ENCODE measurements at regions not wholly inside any gene's neighbourhood (a gene's known extent, or its start where the extent isn't known, plus 50 kb on each side); places are given as distances from the start of the nearest gene placed in this dataset.

DNA sequence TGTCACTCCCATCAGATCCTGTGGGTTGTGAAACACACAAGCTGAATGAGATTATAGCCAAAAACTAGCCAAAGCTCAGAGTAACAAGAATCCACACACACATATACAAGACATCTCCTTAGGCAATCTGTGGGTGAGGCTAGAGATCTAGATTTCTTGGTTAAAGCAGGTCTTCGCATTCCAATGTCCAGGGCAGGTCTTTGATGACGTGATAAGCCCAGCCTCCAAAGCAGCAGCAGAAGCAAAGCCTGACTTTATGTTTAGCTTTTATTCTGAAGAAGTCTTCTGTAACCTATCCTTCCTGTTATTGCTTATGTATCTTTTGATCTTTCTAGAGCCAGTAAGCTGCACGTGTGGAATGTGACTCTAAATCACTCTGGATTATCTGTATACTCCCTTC, 199.1 kb upstream of the SLC30A5 start:
- no peaks in the 10 kb centered on the region for H3K36me3 Mint-ChIP-seq (ENCODE audit: insufficient read depth)
- no peak for DNase-seq (ENCODE audit: low spot score in 2 of 2)
- no peaks in the 10 kb centered on the region for H3K27me3 Mint-ChIP-seq
- no peaks in the 10 kb centered on the region for H3K4me1 Mint-ChIP-seq
- no peak overlapping the region for H3K27ac Mint-ChIP-seq (ENCODE audit: low read depth)
- H3K4me3 Mint-ChIP-seq, result no peak overlapping the region
- no peak for ATAC-seq (replicated peaks; ENCODE audit: extremely low read depth, poor library complexity, severe bottlenecking)
- H3K9me3 Mint-ChIP-seq, result no peaks in the 10 kb centered on the region

GRCh38 chr5:68898951-68899471, 194.8 kb upstream of the SLC30A5 start:
- Mint-ChIP-seq H3K9me3 (no peaks in the 10 kb centered on the region), H3K27ac (ENCODE audit: low read depth) (no peak overlapping the region), H3K4me1 (no peaks in the 10 kb centered on the region), H3K36me3 (ENCODE audit: insufficient read depth) (no peaks in the 10 kb centered on the region), H3K4me3 (no peak overlapping the region), H3K27me3 (no peaks in the 10 kb centered on the region)
- DNase-seq (ENCODE audit: low spot score in 2 of 2), result no peak
- ATAC-seq (replicated peaks; ENCODE audit: extremely low read depth, poor library complexity, severe bottlenecking), result no peak

GRCh38 chr5:68911840-68912690, 181.7 kb upstream of the SLC30A5 start:
- ATAC-seq (replicated peaks; ENCODE audit: extremely low read depth, poor library complexity, severe bottlenecking) (no peak), DNase-seq (ENCODE audit: low spot score in 2 of 2) (no peak)
- no peak overlapping the region for H3K27ac Mint-ChIP-seq (ENCODE audit: low read depth)
- H3K36me3 Mint-ChIP-seq (ENCODE audit: insufficient read depth), result no peaks in the 10 kb centered on the region
- no peak overlapping the region for H3K4me3 Mint-ChIP-seq
- H3K9me3 Mint-ChIP-seq, result no peaks in the 10 kb centered on the region
- no peaks in the 10 kb centered on the region for H3K4me1 Mint-ChIP-seq
- H3K27me3 Mint-ChIP-seq, result no peaks in the 10 kb centered on the region

DNA sequence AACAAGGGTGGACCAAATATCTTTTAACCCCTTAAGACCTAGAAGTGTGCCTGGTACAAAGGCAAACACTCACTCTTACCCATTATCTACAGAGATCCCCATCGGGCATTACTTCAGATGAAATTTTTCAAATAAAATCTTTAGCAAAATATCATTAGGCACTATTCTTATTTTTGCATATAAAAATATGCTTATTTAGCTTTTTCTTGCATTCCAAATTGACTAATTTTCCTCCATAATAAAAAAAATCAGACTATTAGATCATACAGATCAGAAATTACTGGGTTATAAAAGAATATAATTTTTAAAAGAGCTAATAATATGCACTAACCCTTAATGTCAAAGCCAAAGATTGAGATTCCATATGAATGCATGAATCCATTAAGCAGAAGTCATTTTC, 178.7 kb upstream of the SLC30A5 start:
- Mint-ChIP-seq H3K9me3 (no peaks in the 10 kb centered on the region), H3K4me1 (no peaks in the 10 kb centered on the region), H3K27ac (ENCODE audit: low read depth) (no peak overlapping the region), H3K36me3 (ENCODE audit: insufficient read depth) (no peaks in the 10 kb centered on the region), H3K27me3 (no peaks in the 10 kb centered on the region), H3K4me3 (no peak overlapping the region)
- DNase-seq (ENCODE audit: low spot score in 2 of 2) (no peak), ATAC-seq (replicated peaks; ENCODE audit: extremely low read depth, poor library complexity, severe bottlenecking) (no peak)

- peaks cover 10% of the 10 kb centered on the region for H3K27me3 Mint-ChIP-seq
- DNase-seq (ENCODE audit: low spot score in 2 of 2), result no peak
- no peaks in the 10 kb centered on the region for H3K9me3 Mint-ChIP-seq
- H3K4me3 Mint-ChIP-seq, result no peak overlapping the region
- no peak overlapping the region for H3K27ac Mint-ChIP-seq (ENCODE audit: low read depth)
- no peaks in the 10 kb centered on the region for H3K36me3 Mint-ChIP-seq (ENCODE audit: insufficient read depth)
- no peaks in the 10 kb centered on the region for H3K4me1 Mint-ChIP-seq
- no peak for ATAC-seq (replicated peaks; ENCODE audit: extremely low read depth, poor library complexity, severe bottlenecking)
These were observed 175.5 kb upstream of the SLC30A5 start for GRCh38 chr5:68918306-68918705.

DNA sequence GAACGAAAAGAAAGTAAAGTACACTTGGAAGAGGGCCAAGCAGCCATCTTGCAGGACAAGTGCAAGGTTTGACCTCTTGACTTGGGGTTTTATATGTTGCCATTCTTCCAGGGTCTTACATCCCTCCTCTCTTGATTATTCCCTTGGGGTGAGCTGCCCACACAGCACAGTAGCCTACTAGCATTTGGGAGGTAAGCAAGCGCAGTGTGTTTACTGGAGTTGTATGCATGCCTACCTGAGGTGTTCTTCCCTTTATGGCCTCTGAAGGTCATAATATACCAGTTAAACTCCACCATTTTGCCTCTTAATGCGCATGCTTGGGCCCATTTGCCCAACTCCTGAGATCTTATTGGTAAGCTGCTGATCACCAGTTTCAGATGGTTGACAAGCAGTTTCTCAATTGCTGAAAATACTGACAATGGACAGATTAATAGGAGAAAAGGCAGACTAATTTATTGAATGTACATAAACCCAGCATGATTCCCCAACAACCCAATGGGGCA, 173.8 kb upstream of the SLC30A5 start:
- H3K4me3 Mint-ChIP-seq, result no peak overlapping the region
- no peak for ATAC-seq (replicated peaks; ENCODE audit: extremely low read depth, poor library complexity, severe bottlenecking)
- H3K9me3 Mint-ChIP-seq, result no peaks in the 10 kb centered on the region
- no peak for DNase-seq (ENCODE audit: low spot score in 2 of 2)
- H3K36me3 Mint-ChIP-seq (ENCODE audit: insufficient read depth), result no peaks in the 10 kb centered on the region
- H3K27ac Mint-ChIP-seq (ENCODE audit: low read depth), result no peak overlapping the region
- H3K27me3 Mint-ChIP-seq, result peaks cover 10% of the 10 kb centered on the region
- H3K4me1 Mint-ChIP-seq, result no peaks in the 10 kb centered on the region

DNA sequence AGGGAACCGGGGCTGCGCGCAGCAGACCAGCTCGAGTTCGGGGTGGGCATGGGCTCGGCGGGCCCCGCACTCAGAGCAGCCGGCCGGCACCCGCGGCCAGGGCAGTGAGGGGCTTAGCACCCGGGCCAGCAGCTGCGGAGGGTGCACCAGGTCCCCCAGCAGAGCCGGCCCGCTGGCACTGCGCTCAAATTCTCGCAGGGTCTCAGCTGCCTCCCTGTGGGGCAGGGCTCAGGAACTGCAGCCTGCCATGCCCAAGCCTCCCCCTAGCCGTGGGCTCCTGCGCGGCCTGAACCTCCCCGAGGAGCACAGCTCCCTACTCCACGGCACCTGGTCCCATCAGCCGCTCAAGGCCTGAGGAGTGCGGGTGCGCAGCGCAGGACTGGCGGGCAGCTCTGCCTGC, 172.9 kb upstream of the SLC30A5 start:
- DNase-seq (ENCODE audit: low spot score in 2 of 2) (no peak), ATAC-seq (replicated peaks; ENCODE audit: extremely low read depth, poor library complexity, severe bottlenecking) (no peak)
- Mint-ChIP-seq H3K36me3 (ENCODE audit: insufficient read depth) (no peaks in the 10 kb centered on the region), H3K4me1 (no peaks in the 10 kb centered on the region), H3K27ac (ENCODE audit: low read depth) (no peak overlapping the region), H3K27me3 (peaks cover 17% of the 10 kb centered on the region), H3K9me3 (no peaks in the 10 kb centered on the region), H3K4me3 (no peak overlapping the region)

GRCh38 chr5:68922172-68922987, 171.4 kb upstream of the SLC30A5 start:
- H3K36me3 Mint-ChIP-seq (ENCODE audit: insufficient read depth), result no peaks in the 10 kb centered on the region
- ATAC-seq (replicated peaks; ENCODE audit: extremely low read depth, poor library complexity, severe bottlenecking), result no peak
- H3K4me1 Mint-ChIP-seq, result no peaks in the 10 kb centered on the region
- H3K27ac Mint-ChIP-seq (ENCODE audit: low read depth), result no peak overlapping the region
- no peak overlapping the region for H3K4me3 Mint-ChIP-seq
- H3K27me3 Mint-ChIP-seq, result peaks cover 19% of the 10 kb centered on the region
- no peaks in the 10 kb centered on the region for H3K9me3 Mint-ChIP-seq
- DNase-seq (ENCODE audit: low spot score in 2 of 2), result no peak

GRCh38 chr5:68924481-68925145, 169.2 kb upstream of the SLC30A5 start:
- DNase-seq (ENCODE audit: low spot score in 2 of 2) (no peak), ATAC-seq (replicated peaks; ENCODE audit: extremely low read depth, poor library complexity, severe bottlenecking) (no peak)
- Mint-ChIP-seq H3K36me3 (ENCODE audit: insufficient read depth) (no peaks in the 10 kb centered on the region), H3K27me3 (peaks cover 19% of the 10 kb centered on the region), H3K27ac (ENCODE audit: low read depth) (no peak overlapping the region), H3K4me3 (no peak overlapping the region), H3K4me1 (no peaks in the 10 kb centered on the region), H3K9me3 (no peaks in the 10 kb centered on the region)

- H3K4me3 Mint-ChIP-seq, result no peak overlapping the region
- no peak overlapping the region for H3K27ac Mint-ChIP-seq (ENCODE audit: low read depth)
- peaks cover 8% of the 10 kb centered on the region for H3K9me3 Mint-ChIP-seq
- ATAC-seq (replicated peaks; ENCODE audit: extremely low read depth, poor library complexity, severe bottlenecking) (no peak), DNase-seq (ENCODE audit: low spot score in 2 of 2) (no peak)
- no peaks in the 10 kb centered on the region for H3K4me1 Mint-ChIP-seq
- peaks cover 9% of the 10 kb centered on the region for H3K27me3 Mint-ChIP-seq
- peaks cover 3% of the 10 kb centered on the region for H3K36me3 Mint-ChIP-seq (ENCODE audit: insufficient read depth)
These were observed 165.1 kb upstream of the SLC30A5 start for GRCh38 chr5:68928617-68929302.

GRCh38 chr5:68930139-68930538, 163.7 kb upstream of the SLC30A5 start:
- DNase-seq (ENCODE audit: low spot score in 2 of 2) (no peak), ATAC-seq (replicated peaks; ENCODE audit: extremely low read depth, poor library complexity, severe bottlenecking) (no peak)
- no peak overlapping the region for H3K27ac Mint-ChIP-seq (ENCODE audit: low read depth)
- H3K4me1 Mint-ChIP-seq, result no peaks in the 10 kb centered on the region
- H3K27me3 Mint-ChIP-seq, result peaks cover 9% of the 10 kb centered on the region
- no peak overlapping the region for H3K4me3 Mint-ChIP-seq
- peaks cover 8% of the 10 kb centered on the region for H3K9me3 Mint-ChIP-seq
- H3K36me3 Mint-ChIP-seq (ENCODE audit: insufficient read depth), result peaks cover 3% of the 10 kb centered on the region

GRCh38 chr5:68932830-68933434, 160.9 kb upstream of the SLC30A5 start:
- peaks cover 3% of the 10 kb centered on the region for H3K36me3 Mint-ChIP-seq (ENCODE audit: insufficient read depth)
- no peak overlapping the region for H3K4me3 Mint-ChIP-seq
- no peaks in the 10 kb centered on the region for H3K27me3 Mint-ChIP-seq
- DNase-seq (ENCODE audit: low spot score in 2 of 2) (no peak), ATAC-seq (replicated peaks; ENCODE audit: extremely low read depth, poor library complexity, severe bottlenecking) (no peak)
- H3K27ac Mint-ChIP-seq (ENCODE audit: low read depth), result no peak overlapping the region
- H3K4me1 Mint-ChIP-seq, result no peaks in the 10 kb centered on the region
- H3K9me3 Mint-ChIP-seq, result peaks cover 8% of the 10 kb centered on the region
